Neural progenitor cell (in vitro differentiated cells): ENCODE measurements at regions not wholly inside any gene's neighbourhood (a gene's known extent, or its start where the extent isn't known, plus 50 kb on each side); places are given as distances from the start of the nearest gene placed in this dataset.
A peak's percentile ranks its signal among the peaks of the same experiment; 100 is the strongest.
"Not testable (repeated sequence)": the region's sequence is repeated elsewhere in the genome, so short reads cannot be mapped to it uniquely, and the experiment has no call there.

Experiments
- DNase-seq: peaks from one replicate; pipeline ENCODE4 v3.0.0-alpha.2; 2016; ENCODE audit warnings: low spot score
- H2AFZ ChIP-seq: fragments of 200-600 bp; sonication (generic); replicated peaks from 2 replicates; pipeline ENCODE4 v1.6.1; 2016; ENCODE audit warnings: antibody characterized with exemption
- H3F3A ChIP-seq: fragments of 200-600 bp; sonication (generic); 2 replicates; pipeline ENCODE4 v1.6.1; 2016; ENCODE audit warnings: antibody characterized with exemption, low read depth
- H3K27ac ChIP-seq: fragments of 200-600 bp; sonication (generic); 2 replicates; pipeline ENCODE4 v1.5.1; 2016; ENCODE audit warnings: mild to moderate bottlenecking
- H3K27me3 ChIP-seq: fragments of 200-600 bp; sonication (generic); 2 replicates; pipeline ENCODE4 v1.6.1; 2016; ENCODE audit warnings: mild to moderate bottlenecking, moderate library complexity
- H3K36me3 ChIP-seq: fragments of 200-600 bp; sonication (generic); 2 replicates; pipeline ENCODE4 v1.5.1; 2016
- H3K4me1 ChIP-seq: fragments of 200-600 bp; sonication (generic); 2 replicates; pipeline ENCODE4 v1.6.1; 2016; ENCODE audit warnings: mixed run types
- H3K4me2 ChIP-seq: fragments of 200-600 bp; sonication (generic); 2 replicates; pipeline ENCODE4 v1.6.1; 2016
- H3K4me3 ChIP-seq: fragments of 200-600 bp; sonication (generic); 2 replicates; pipeline ENCODE4 v1.5.1; 2016
- H3K79me2 ChIP-seq: fragments of 200-600 bp; sonication (generic); 2 replicates; pipeline ENCODE4 v1.6.1; 2016; ENCODE audit warnings: low read depth
- H3K9ac ChIP-seq: fragments of 200-600 bp; sonication (generic); 2 replicates; pipeline ENCODE4 v1.6.1; 2016
- H3K9me3 ChIP-seq: fragments of 200-600 bp; sonication (generic); 2 replicates; pipeline ENCODE4 v1.5.1; 2016; ENCODE audit warnings: low read depth
- H4K20me1 ChIP-seq: fragments of 200-600 bp; sonication (generic); 2 replicates; pipeline ENCODE4 v1.6.1; 2016; ENCODE audit warnings: low read depth
- H3K27ac Mint-ChIP-seq: 3 replicates; pipeline ENCODE4 v1.8.0; 2021; ENCODE audit warnings: mixed read lengths
- H3K27me3 Mint-ChIP-seq: 2 replicates; pipeline ENCODE4 v1.8.0; 2022; ENCODE audit warnings: low read depth, mild to moderate bottlenecking, inconsistent platforms, moderate library complexity, mixed read lengths; ENCODE audit not compliant: insufficient read depth
- H3K36me3 Mint-ChIP-seq: 3 replicates; pipeline ENCODE4 v1.8.0; 2021; ENCODE audit warnings: mixed read lengths
- H3K4me1 Mint-ChIP-seq: 3 replicates; pipeline ENCODE4 v1.8.0; 2021; ENCODE audit warnings: mixed read lengths
- H3K4me3 Mint-ChIP-seq: 3 replicates; pipeline ENCODE4 v1.8.0; 2021; ENCODE audit warnings: mild to moderate bottlenecking, moderate library complexity, mixed read lengths
- H3K9me3 Mint-ChIP-seq: 3 replicates; pipeline ENCODE4 v1.8.0; 2020; ENCODE audit warnings: mixed read lengths
- CTCF ChIP-seq: fragments of 200-600 bp; sonication (generic); IDR thresholded peaks from 2 replicates; pipeline ENCODE4 v1.5.1; 2017; ENCODE audit warnings: antibody characterized with exemption, mild to moderate bottlenecking
- EZH2 ChIP-seq: fragments of 200-600 bp; sonication (generic); IDR thresholded peaks from 2 replicates; pipeline ENCODE4 v1.6.1; 2017; ENCODE audit warnings: antibody characterized with exemption, mild to moderate bottlenecking, moderate library complexity
- EZH2phosphoT487 ChIP-seq: fragments of 200-600 bp; sonication (generic); IDR thresholded peaks from 2 replicates; pipeline ENCODE4 v1.6.1; 2017; ENCODE audit warnings: antibody characterized with exemption

GRCh38 chr17:72462814-72463213, 342.0 kb downstream of the SOX9 start:
- Histone ChIP-seq H4K20me1 (no peaks in the 10 kb centered on the region), H3K4me3 (no peak overlapping the region), H3F3A (peaks cover under 1% of the 10 kb centered on the region), H3K9me3 (no peaks in the 10 kb centered on the region), H2AFZ (no peak overlapping the region), H3K36me3 (no peaks in the 10 kb centered on the region), H3K79me2 (no peaks in the 10 kb centered on the region), H3K27ac (no peak overlapping the region), H3K27me3 (no peaks in the 10 kb centered on the region), H3K9ac (no peak overlapping the region), H3K4me1 (peaks cover 21% of the 10 kb centered on the region), H3K4me2 (no peak overlapping the region)
- no peak for TF ChIP-seq EZH2
- no peak for TF ChIP-seq EZH2phosphoT487
- Mint-ChIP-seq H3K4me3 (no peak overlapping the region), H3K27me3 (peaks cover 11% of the 10 kb centered on the region), H3K36me3 (no peaks in the 10 kb centered on the region), H3K9me3 (peaks cover 18% of the 10 kb centered on the region), H3K4me1 (peaks cover 15% of the 10 kb centered on the region), H3K27ac (no peak overlapping the region)
- no peak for DNase-seq

GRCh38 chr17:72463287-72464102, 342.7 kb downstream of the SOX9 start:
- H3K36me3 ChIP-seq, result no peaks in the 10 kb centered on the region
- no peak overlapping the region for H3K27ac Mint-ChIP-seq
- no peak overlapping the region for H3K4me2 ChIP-seq
- no peaks in the 10 kb centered on the region for H4K20me1 ChIP-seq
- H3K36me3 Mint-ChIP-seq, result no peaks in the 10 kb centered on the region
- H3K27me3 ChIP-seq, result no peaks in the 10 kb centered on the region
- no peak overlapping the region for H3K27ac ChIP-seq
- DNase-seq, result no peak
- no peak for TF ChIP-seq EZH2phosphoT487
- no peak for TF ChIP-seq EZH2
- no peak for TF ChIP-seq CTCF
- peaks cover 11% of the 10 kb centered on the region for H3K27me3 Mint-ChIP-seq
- no peaks in the 10 kb centered on the region for H3K9me3 ChIP-seq
- peaks cover 3% of the 10 kb centered on the region for H3F3A ChIP-seq
- no peaks in the 10 kb centered on the region for H3K79me2 ChIP-seq
- H2AFZ ChIP-seq, result no peak overlapping the region
- no peak overlapping the region for H3K4me3 ChIP-seq
- peaks cover 26% of the 10 kb centered on the region for H3K4me1 ChIP-seq
- H3K4me3 Mint-ChIP-seq, result no peak overlapping the region
- peaks cover 18% of the 10 kb centered on the region for H3K9me3 Mint-ChIP-seq
- H3K4me1 Mint-ChIP-seq, result peaks cover 15% of the 10 kb centered on the region
- no peak overlapping the region for H3K9ac ChIP-seq

- H3K36me3 ChIP-seq, H3F3A ChIP-seq, H3K4me2 ChIP-seq, DNase-seq, H4K20me1 ChIP-seq, H3K27me3 ChIP-seq, H3K9me3 ChIP-seq, H3K27ac Mint-ChIP-seq, H2AFZ ChIP-seq, H3K27ac ChIP-seq, H3K79me2 ChIP-seq, H3K36me3 Mint-ChIP-seq, H3K9ac ChIP-seq, H3K4me3 ChIP-seq, H3K4me3 Mint-ChIP-seq: not testable (repeated sequence)
- peaks cover 11% of the 10 kb centered on the region for H3K27me3 Mint-ChIP-seq
- H3K9me3 Mint-ChIP-seq, result peaks cover 18% of the 10 kb centered on the region
- H3K4me1 Mint-ChIP-seq, result peaks cover 13% of the 10 kb centered on the region
- peaks cover 28% of the 10 kb centered on the region for H3K4me1 ChIP-seq
Measured at GRCh38 chr17:72464221-72464620, 343.4 kb downstream of the SOX9 start.

GRCh38 chr17:72465191-72466024, 344.6 kb downstream of the SOX9 start:
- H3K36me3 ChIP-seq, result no peaks in the 10 kb centered on the region
- Mint-ChIP-seq H3K4me3 (no peak overlapping the region), H3K4me1 (peaks cover 13% of the 10 kb centered on the region), H3K27me3 (peaks cover 11% of the 10 kb centered on the region), H3K36me3 (no peaks in the 10 kb centered on the region), H3K9me3 (peaks cover 18% of the 10 kb centered on the region), H3K27ac (peak overlapping the region; percentile 62)
- H3K9ac ChIP-seq, result no peak overlapping the region
- H3K27me3 ChIP-seq, result no peaks in the 10 kb centered on the region
- no peaks in the 10 kb centered on the region for H3K9me3 ChIP-seq
- no peak overlapping the region for H2AFZ ChIP-seq
- H3K4me2 ChIP-seq, result no peak overlapping the region
- DNase-seq, result no peak
- no peak overlapping the region for H3K27ac ChIP-seq
- H4K20me1 ChIP-seq, result no peaks in the 10 kb centered on the region
- H3K4me3 ChIP-seq, result no peak overlapping the region
- H3K4me1 ChIP-seq, result peaks cover 28% of the 10 kb centered on the region
- no peak for TF ChIP-seq CTCF
- TF ChIP-seq EZH2phosphoT487, result no peak
- TF ChIP-seq EZH2, result no peak
- peaks cover 3% of the 10 kb centered on the region for H3F3A ChIP-seq
- H3K79me2 ChIP-seq, result no peaks in the 10 kb centered on the region
